ENCODE measurements at regions not wholly inside any gene's neighbourhood (a gene's known extent, or its start where the extent isn't known, plus 50 kb on each side); places are given as distances from the start of the nearest gene placed in this dataset.
"Not testable (repeated sequence)": the region's sequence is repeated elsewhere in the genome, so short reads cannot be mapped to it uniquely, and the experiment has no call there.

- H3K9me3 ChIP-seq (ENCODE audit: control insufficient read depth, insufficient read depth, low read depth, low read length): no peaks in the 10 kb centered on the region
- no peak overlapping the region for H3K27ac ChIP-seq (ENCODE audit: low read length)
- intact Hi-C loops (cut with micrococcal nuclease; ENCODE audit: unreplicated experiment): no loop called here
- DNase-seq (ENCODE audit: low read depth, low spot score) (no peak), ATAC-seq (no peak)
- no peaks in the 10 kb centered on the region for H3K4me1 ChIP-seq (ENCODE audit: control insufficient read depth, insufficient read depth, low read length)
- TF ChIP-seq REST (IDR thresholded peaks at IDR 0.05; ENCODE audit: insufficient read depth in 1 of 2, low read depth in 2 of 2, low read length in 1 of 2) (no peak), SIN3A (IDR thresholded peaks at IDR 0.05; ENCODE audit: borderline replicate concordance, insufficient read depth, low read depth, low read length) (no peak), POLR2AphosphoS5 (IDR thresholded peaks at IDR 0.05; ENCODE audit: low read depth, low read length) (no peak), TCF7L2 (IDR thresholded peaks at IDR 0.05; ENCODE audit: low read depth, low read length) (no peak), CTCF (IDR thresholded peaks at IDR 0.05) (no peak)
- in situ Hi-C loops (cut with HindIII; ENCODE audit: low pct_unique_long_range_greater_than_20kb, low sequenced_read_pairs): no loop called here
- CTCF ChIA-PET: no interaction called here
- H3K27me3 ChIP-seq (ENCODE audit: control insufficient read depth, insufficient read depth, low read length): no peaks in the 10 kb centered on the region
- POLR2A ChIA-PET: no interaction called here
- H3K4me3 ChIP-seq (ENCODE audit: low read depth in 2 of 2, low read length in 2 of 2): no peak overlapping the region
- BruUV-seq (replicated peaks): no TSS peak
- no peaks in the 10 kb centered on the region for H3K36me3 ChIP-seq (ENCODE audit: control insufficient read depth, insufficient read depth, low read length)
Measured at GRCh38 chr2:17355608-17356329, 162.5 kb downstream of the RAD51AP2 start.

- Histone ChIP-seq H3K27me3 (ENCODE audit: control insufficient read depth, insufficient read depth, low read length) (no peaks in the 10 kb centered on the region), H3K9me3 (ENCODE audit: control insufficient read depth, insufficient read depth, low read depth, low read length) (no peaks in the 10 kb centered on the region), H3K4me1 (ENCODE audit: control insufficient read depth, insufficient read depth, low read length) (no peaks in the 10 kb centered on the region), H3K4me3 (ENCODE audit: low read depth in 2 of 2, low read length in 2 of 2) (no peak overlapping the region), H3K27ac (ENCODE audit: low read length) (no peak overlapping the region), H3K36me3 (ENCODE audit: control insufficient read depth, insufficient read depth, low read length) (no peaks in the 10 kb centered on the region)
- DNase-seq (ENCODE audit: low read depth, low spot score) (no peak), ATAC-seq (no peak)
- ChIA-PET POLR2A (no interaction called here), CTCF (no interaction called here)
- in situ Hi-C loops (cut with HindIII; ENCODE audit: low pct_unique_long_range_greater_than_20kb, low sequenced_read_pairs): no loop called here
- TF ChIP-seq CTCF (IDR thresholded peaks at IDR 0.05) (no peak), REST (IDR thresholded peaks at IDR 0.05; ENCODE audit: insufficient read depth in 1 of 2, low read depth in 2 of 2, low read length in 1 of 2) (no peak), POLR2AphosphoS5 (IDR thresholded peaks at IDR 0.05; ENCODE audit: low read depth, low read length) (no peak), SIN3A (IDR thresholded peaks at IDR 0.05; ENCODE audit: borderline replicate concordance, insufficient read depth, low read depth, low read length) (no peak)
- BruUV-seq (replicated peaks): no TSS peak
- intact Hi-C loops (cut with micrococcal nuclease; ENCODE audit: unreplicated experiment): no loop called here
Measured at GRCh38 chr2:17353263-17353662, 165.0 kb downstream of the RAD51AP2 start.

- H3K9me3 ChIP-seq (ENCODE audit: control insufficient read depth, insufficient read depth, low read depth, low read length); BruUV-seq (replicated peaks); H3K4me3 ChIP-seq (ENCODE audit: low read depth in 2 of 2, low read length in 2 of 2); intact Hi-C loops (cut with micrococcal nuclease; ENCODE audit: unreplicated experiment); H3K36me3 ChIP-seq (ENCODE audit: control insufficient read depth, insufficient read depth, low read length); H3K27ac ChIP-seq (ENCODE audit: low read length); POLR2A ChIA-PET; CTCF ChIA-PET; ATAC-seq; in situ Hi-C loops (cut with HindIII; ENCODE audit: low pct_unique_long_range_greater_than_20kb, low sequenced_read_pairs); DNase-seq (ENCODE audit: low read depth, low spot score); H3K4me1 ChIP-seq (ENCODE audit: control insufficient read depth, insufficient read depth, low read length); H3K27me3 ChIP-seq (ENCODE audit: control insufficient read depth, insufficient read depth, low read length): not testable (repeated sequence)
Measured at GRCh38 chr2:17342692-17343091, 175.5 kb downstream of the RAD51AP2 start.

Data from Panc1 (cell line).